GM23338 (cell line): ENCODE measurements at regions not wholly inside any gene's neighbourhood (a gene's known extent, or its start where the extent isn't known, plus 50 kb on each side); places are given as distances from the start of the nearest gene placed in this dataset.
A peak's percentile ranks its signal among the peaks of the same experiment; 100 is the strongest.

Experiments
- ATAC-seq: fragments of 200-7000 bp; cut with Tn5 transposase; 3 replicates; pipeline ENCODE4 v1.9.1; 2020
- DNase-seq: peaks from one replicate; pipeline ENCODE4 v3.0.0-alpha.2; 2015; ENCODE audit warnings: low spot score
- H2AFZ ChIP-seq: fragments of 200-600 bp; sonication (generic); 2 replicates; pipeline ENCODE4 v1.8.0; 2016; ENCODE audit warnings: antibody characterized with exemption, mild to moderate bottlenecking, moderate library complexity
- H3F3A ChIP-seq: fragments of 200-600 bp; sonication (generic); replicated peaks from 2 replicates; pipeline ENCODE4 v1.8.0; 2017; ENCODE audit warnings: antibody characterized with exemption, mixed run types, low read depth
- H3K27ac ChIP-seq: fragments of 200-600 bp; sonication (generic); 2 replicates; pipeline ENCODE4 v1.6.1; 2016; ENCODE audit warnings: low read depth
- H3K27me3 ChIP-seq: fragments of 200-600 bp; sonication (generic); 2 replicates; pipeline ENCODE4 v1.8.0; 2016; ENCODE audit warnings: mild to moderate bottlenecking, mixed run types, moderate library complexity; ENCODE audit not compliant: insufficient read depth
- H3K36me3 ChIP-seq: fragments of 200-600 bp; sonication (generic); 2 replicates; pipeline ENCODE4 v1.8.0; 2016; ENCODE audit warnings: mild to moderate bottlenecking; ENCODE audit not compliant: insufficient read depth
- H3K4me1 ChIP-seq: fragments of 200-600 bp; sonication (generic); 2 replicates; pipeline ENCODE4 v1.8.0; 2016; ENCODE audit warnings: mild to moderate bottlenecking, moderate library complexity; ENCODE audit not compliant: insufficient read depth
- H3K4me2 ChIP-seq: fragments of 200-600 bp; sonication (generic); 2 replicates; pipeline ENCODE4 v1.7.1; 2017; ENCODE audit warnings: mixed run types
- H3K4me3 ChIP-seq: fragments of 200-600 bp; sonication (generic); 2 replicates; pipeline ENCODE4 v1.6.1; 2016; ENCODE audit warnings: mixed run types
- H3K79me2 ChIP-seq: fragments of 200-600 bp; sonication (generic); replicated peaks from 2 replicates; pipeline ENCODE4 v1.8.0; 2017; ENCODE audit warnings: mild to moderate bottlenecking; ENCODE audit not compliant: insufficient read depth
- H3K9me2 ChIP-seq: fragments of 200-600 bp; sonication (generic); 2 replicates; pipeline ENCODE4 v1.8.0; 2017; ENCODE audit not compliant: insufficient read depth
- H4K20me1 ChIP-seq: fragments of 200-600 bp; sonication (generic); replicated peaks from 2 replicates; pipeline ENCODE4 v1.8.0; 2017; ENCODE audit warnings: mild to moderate bottlenecking; ENCODE audit not compliant: insufficient read depth
- H3K27ac Mint-ChIP-seq: 2 replicates; pipeline ENCODE4 v1.8.0; 2020; ENCODE audit warnings: inconsistent platforms, mild to moderate bottlenecking, moderate library complexity, mixed read lengths
- H3K27me3 Mint-ChIP-seq: 3 replicates; pipeline ENCODE4 v1.8.0; 2022; ENCODE audit warnings: low read depth, mild to moderate bottlenecking, moderate library complexity, mixed read lengths, inconsistent platforms; ENCODE audit not compliant: insufficient read depth, poor library complexity
- H3K36me3 Mint-ChIP-seq: 3 replicates; pipeline ENCODE4 v1.8.0; 2021; ENCODE audit warnings: low read depth, mild to moderate bottlenecking, inconsistent platforms, moderate library complexity, mixed read lengths
- H3K4me1 Mint-ChIP-seq: 3 replicates; pipeline ENCODE4 v1.8.0; 2020; ENCODE audit warnings: mild to moderate bottlenecking, inconsistent platforms, mixed read lengths
- H3K4me3 Mint-ChIP-seq: 3 replicates; pipeline ENCODE4 v1.8.0; 2021; ENCODE audit warnings: moderate library complexity, mild to moderate bottlenecking, inconsistent platforms, mixed read lengths
- H3K9me3 Mint-ChIP-seq: 3 replicates; pipeline ENCODE4 v1.8.0; 2020; ENCODE audit warnings: moderate library complexity, mild to moderate bottlenecking, inconsistent platforms, mixed read lengths
- CTCF ChIP-seq, 2 experiments: fragments of 200-600 bp in 1 of 2; sonication (generic) in 1 of 2; conservative IDR thresholded peaks; 2 replicates each; pipeline versions ENCODE4 v1.5.1 to v1.6.1; 2016 to 2017; ENCODE audit warnings: antibody characterized with exemption in 2 of 2, low read depth in 2 of 2, mild to moderate bottlenecking in 2 of 2, moderate library complexity in 1 of 2
- EZH2 ChIP-seq: fragments of 200-600 bp; sonication (generic); IDR thresholded peaks from one replicate; pipeline ENCODE4 v1.8.0; 2017; ENCODE audit warnings: antibody characterized with exemption, mild to moderate bottlenecking, low read depth; ENCODE audit not compliant: unreplicated experiment
- EZH2phosphoT487 ChIP-seq: fragments of 200-600 bp; sonication (generic); IDR thresholded peaks from one replicate; pipeline ENCODE4 v1.8.1; 2018; ENCODE audit warnings: antibody characterized with exemption; ENCODE audit not compliant: unreplicated experiment
- NANOG ChIP-seq: IDR thresholded peaks from 2 replicates; pipeline ENCODE4 v1.6.1; 2016; ENCODE audit warnings: antibody characterized with exemption, borderline replicate concordance
- POLR2AphosphoS5 ChIP-seq: IDR thresholded peaks from 2 replicates; pipeline ENCODE4 v1.6.1; 2016; ENCODE audit warnings: antibody characterized with exemption, low read depth
- STAT1 ChIP-seq: IDR thresholded peaks from one replicate; pipeline ENCODE4 v1.6.1; 2016; ENCODE audit warnings: antibody characterized with exemption; ENCODE audit not compliant: unreplicated experiment
- ZNF331 ChIP-seq: fragments of 250-450 bp; sonication (Bioruptor Pico); IDR thresholded peaks from 2 replicates; pipeline ENCODE4 v1.5.0; 2020; ENCODE audit warnings: low read depth, mild to moderate bottlenecking, moderate library complexity
- TF ChIP-seq, protein P1 (sequence below): IDR thresholded peaks from 2 replicates; pipeline ENCODE4 v1.6.1; 2016; ENCODE audit warnings: antibody characterized with exemption
- TF ChIP-seq, protein P2 (sequence below): IDR thresholded peaks from one replicate; pipeline ENCODE4 v1.6.1; 2018; ENCODE audit warnings: antibody characterized with exemption; ENCODE audit not compliant: unreplicated experiment

GRCh38 chrX:127558811-127559210, 493.4 kb downstream of the ACTRT1 start:
- no peaks in the 10 kb centered on the region for H3K79me2 ChIP-seq
- no peaks in the 10 kb centered on the region for H3K27me3 ChIP-seq
- peaks cover 2% of the 10 kb centered on the region; the same call in 2 of the 3 replicates for H3K36me3 Mint-ChIP-seq
- ATAC-seq (no peak), DNase-seq (no peak)
- no peaks in the 10 kb centered on the region for H3K36me3 ChIP-seq
- no peaks in the 10 kb centered on the region for H3K4me1 ChIP-seq
- no peak overlapping the region for H3K4me3 ChIP-seq
- H3K9me2 ChIP-seq, result no peaks in the 10 kb centered on the region
- no peaks in the 10 kb centered on the region for H3K27me3 Mint-ChIP-seq
- H4K20me1 ChIP-seq, result no peaks in the 10 kb centered on the region
- H3K4me1 Mint-ChIP-seq, result no peaks in the 10 kb centered on the region
- no peaks in the 10 kb centered on the region for H3F3A ChIP-seq
- no peak overlapping the region for H3K27ac ChIP-seq
- H3K27ac Mint-ChIP-seq, result no peak overlapping the region
- no peak for TF ChIP-seq STAT1
- no peak for TF ChIP-seq EZH2
- TF ChIP-seq CTCF (conservative IDR thresholded peaks at IDR 0.05; ENCODE audit: low read depth in 2 of 2), result no peak
- H3K4me2 ChIP-seq, result no peak overlapping the region
- no peak overlapping the region for H3K4me3 Mint-ChIP-seq
- no peak overlapping the region for H2AFZ ChIP-seq
- H3K9me3 Mint-ChIP-seq, result peaks cover 3% of the 10 kb centered on the region; the same call in 2 of the 3 replicates

- Histone ChIP-seq H3K79me2 (no peaks in the 10 kb centered on the region), H3K36me3 (no peaks in the 10 kb centered on the region), H4K20me1 (no peaks in the 10 kb centered on the region), H3K27me3 (no peaks in the 10 kb centered on the region), H3K4me2 (no peak overlapping the region), H2AFZ (no peak overlapping the region), H3F3A (no peaks in the 10 kb centered on the region), H3K27ac (no peak overlapping the region), H3K9me2 (no peaks in the 10 kb centered on the region), H3K4me1 (no peaks in the 10 kb centered on the region), H3K4me3 (no peak overlapping the region)
- ATAC-seq, result no peak
- Mint-ChIP-seq H3K4me3 (no peak overlapping the region), H3K4me1 (0 out of 3 replicates have a peak, but pooled peaks cover 2% of the 10 kb centered on the region), H3K27ac (no peak overlapping the region), H3K27me3 (no peaks in the 10 kb centered on the region), H3K9me3 (peaks cover 3% of the 10 kb centered on the region; the same call in 2 of the 3 replicates), H3K36me3 (no peaks in the 10 kb centered on the region; the same call in 2 of the 3 replicates)
- no peak for TF ChIP-seq NANOG
- TF ChIP-seq, protein P1, sequence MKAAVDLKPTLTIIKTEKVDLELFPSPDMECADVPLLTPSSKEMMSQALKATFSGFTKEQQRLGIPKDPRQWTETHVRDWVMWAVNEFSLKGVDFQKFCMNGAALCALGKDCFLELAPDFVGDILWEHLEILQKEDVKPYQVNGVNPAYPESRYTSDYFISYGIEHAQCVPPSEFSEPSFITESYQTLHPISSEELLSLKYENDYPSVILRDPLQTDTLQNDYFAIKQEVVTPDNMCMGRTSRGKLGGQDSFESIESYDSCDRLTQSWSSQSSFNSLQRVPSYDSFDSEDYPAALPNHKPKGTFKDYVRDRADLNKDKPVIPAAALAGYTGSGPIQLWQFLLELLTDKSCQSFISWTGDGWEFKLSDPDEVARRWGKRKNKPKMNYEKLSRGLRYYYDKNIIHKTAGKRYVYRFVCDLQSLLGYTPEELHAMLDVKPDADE, result no peak
- peak; percentile 3 for DNase-seq
Measured at GRCh38 chrX:127552571-127552970, 499.6 kb downstream of the ACTRT1 start.

GRCh38 chrX:127519323-127519722, 532.9 kb downstream of the ACTRT1 start:
- H4K20me1 ChIP-seq, result no peaks in the 10 kb centered on the region
- TF ChIP-seq ZNF331 (CRISPR knock-in tag) (no peak), STAT1 (no peak), POLR2AphosphoS5 (no peak), EZH2phosphoT487 (no peak)
- TF ChIP-seq, protein P1, result no peak
- TF ChIP-seq, protein P2, sequence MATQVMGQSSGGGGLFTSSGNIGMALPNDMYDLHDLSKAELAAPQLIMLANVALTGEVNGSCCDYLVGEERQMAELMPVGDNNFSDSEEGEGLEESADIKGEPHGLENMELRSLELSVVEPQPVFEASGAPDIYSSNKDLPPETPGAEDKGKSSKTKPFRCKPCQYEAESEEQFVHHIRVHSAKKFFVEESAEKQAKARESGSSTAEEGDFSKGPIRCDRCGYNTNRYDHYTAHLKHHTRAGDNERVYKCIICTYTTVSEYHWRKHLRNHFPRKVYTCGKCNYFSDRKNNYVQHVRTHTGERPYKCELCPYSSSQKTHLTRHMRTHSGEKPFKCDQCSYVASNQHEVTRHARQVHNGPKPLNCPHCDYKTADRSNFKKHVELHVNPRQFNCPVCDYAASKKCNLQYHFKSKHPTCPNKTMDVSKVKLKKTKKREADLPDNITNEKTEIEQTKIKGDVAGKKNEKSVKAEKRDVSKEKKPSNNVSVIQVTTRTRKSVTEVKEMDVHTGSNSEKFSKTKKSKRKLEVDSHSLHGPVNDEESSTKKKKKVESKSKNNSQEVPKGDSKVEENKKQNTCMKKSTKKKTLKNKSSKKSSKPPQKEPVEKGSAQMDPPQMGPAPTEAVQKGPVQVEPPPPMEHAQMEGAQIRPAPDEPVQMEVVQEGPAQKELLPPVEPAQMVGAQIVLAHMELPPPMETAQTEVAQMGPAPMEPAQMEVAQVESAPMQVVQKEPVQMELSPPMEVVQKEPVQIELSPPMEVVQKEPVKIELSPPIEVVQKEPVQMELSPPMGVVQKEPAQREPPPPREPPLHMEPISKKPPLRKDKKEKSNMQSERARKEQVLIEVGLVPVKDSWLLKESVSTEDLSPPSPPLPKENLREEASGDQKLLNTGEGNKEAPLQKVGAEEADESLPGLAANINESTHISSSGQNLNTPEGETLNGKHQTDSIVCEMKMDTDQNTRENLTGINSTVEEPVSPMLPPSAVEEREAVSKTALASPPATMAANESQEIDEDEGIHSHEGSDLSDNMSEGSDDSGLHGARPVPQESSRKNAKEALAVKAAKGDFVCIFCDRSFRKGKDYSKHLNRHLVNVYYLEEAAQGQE, result no peak
- Mint-ChIP-seq H3K36me3 (peaks cover 6% of the 10 kb centered on the region; the same call in 2 of the 3 replicates), H3K4me3 (no peak overlapping the region), H3K27ac (no peak overlapping the region), H3K9me3 (peaks cover 4% of the 10 kb centered on the region), H3K4me1 (no peaks in the 10 kb centered on the region), H3K27me3 (peaks cover 2% of the 10 kb centered on the region)
- H3K4me3 ChIP-seq, result no peak overlapping the region
- no peaks in the 10 kb centered on the region for H3K79me2 ChIP-seq
- no peak overlapping the region for H3K4me2 ChIP-seq
- H3K36me3 ChIP-seq, result no peaks in the 10 kb centered on the region
- H2AFZ ChIP-seq, result no peak overlapping the region
- ATAC-seq (no peak), DNase-seq (no peak)
- no peaks in the 10 kb centered on the region for H3F3A ChIP-seq
- H3K4me1 ChIP-seq, result no peaks in the 10 kb centered on the region
- no peaks in the 10 kb centered on the region for H3K27me3 ChIP-seq
- H3K27ac ChIP-seq, result no peak overlapping the region
- H3K9me2 ChIP-seq, result no peaks in the 10 kb centered on the region
